Natural killer cell (primary cell): ENCODE measurements at regions not wholly inside any gene's neighbourhood (a gene's known extent, or its start where the extent isn't known, plus 50 kb on each side); places are given as distances from the start of the nearest gene placed in this dataset.

ENCODE experiments used
- ATAC-seq, 3 donors: fragments of 150-1000 bp in 2 of 3; fragments of 200-7000 bp in 1 of 3; cut with Tn5 transposase; 1 replicate in 1 of 3; 2 replicates in 2 of 3; pipeline ENCODE4 v1.10.0; 2021; ENCODE audit warnings: mild to moderate bottlenecking in 2 of 3, moderate library complexity in 2 of 3
- DNase-seq, 2 donors: peaks; one replicate each; pipeline versions ENCODE4 v3.0.0 to v3.0.0-alpha.2; 2013 to 2021; ENCODE audit warnings: mixed read lengths in 1 of 2
- H3K27ac ChIP-seq: one replicate; pipeline ENCODE4 v1.5.1; 2013; ENCODE audit warnings: mild to moderate bottlenecking, low read length
- H3K27me3 ChIP-seq: one replicate; pipeline ENCODE4 v1.6.1; 2013; ENCODE audit warnings: low read length; ENCODE audit not compliant: control insufficient read depth, insufficient read depth
- H3K36me3 ChIP-seq: one replicate; pipeline ENCODE4 v1.6.1; 2013; ENCODE audit warnings: low read length; ENCODE audit not compliant: control insufficient read depth, insufficient read depth
- H3K4me1 ChIP-seq: one replicate; pipeline ENCODE4 v1.6.1; 2013; ENCODE audit warnings: low read length; ENCODE audit not compliant: control insufficient read depth, insufficient read depth
- H3K4me3 ChIP-seq: one replicate; pipeline ENCODE4 v1.5.1; 2013; ENCODE audit warnings: low read length
- H3K9me3 ChIP-seq: one replicate; pipeline ENCODE4 v1.6.1; 2013; ENCODE audit warnings: low read length; ENCODE audit not compliant: control insufficient read depth, insufficient read depth
- H3K27ac Mint-ChIP-seq, 2 donors: one replicate each; pipeline ENCODE4 v1.8.0; 2022; ENCODE audit warnings: mild to moderate bottlenecking in 2 of 2, mixed read lengths in 2 of 2, moderate library complexity in 1 of 2
- H3K27me3 Mint-ChIP-seq, 2 donors: one replicate each; pipeline ENCODE4 v1.8.0; 2022; ENCODE audit warnings: low read depth in 2 of 2, mixed read lengths in 2 of 2
- H3K36me3 Mint-ChIP-seq: one replicate; pipeline ENCODE4 v1.8.0; 2022; ENCODE audit warnings: mixed read lengths
- H3K4me1 Mint-ChIP-seq, 2 donors: one replicate each; pipeline ENCODE4 v1.8.0; 2022; ENCODE audit warnings: mixed read lengths in 2 of 2
- H3K4me3 Mint-ChIP-seq: one replicate; pipeline ENCODE4 v1.8.0; 2022; ENCODE audit warnings: mild to moderate bottlenecking, moderate library complexity, mixed read lengths
- H3K9me3 Mint-ChIP-seq, 2 donors: one replicate each; pipeline ENCODE4 v1.8.0; 2022; ENCODE audit warnings: mixed read lengths in 2 of 2
- CTCF ChIP-seq: fragments of 200-600 bp; IDR thresholded peaks from one replicate; pipeline ENCODE4 v1.8.0; 2022; ENCODE audit warnings: antibody characterized with exemption
- WGBS: methylation state at CpG from one replicate; pipeline ENCODE4 v1.1.7; 2013; ENCODE audit warnings: missing lambda C conversion rate; ENCODE audit not compliant: insufficient coverage; 5-methylcytosine and 5-hydroxymethylcytosine counted together
- intact Hi-C: fragments of 100-400 bp; cut with micrococcal nuclease; formaldehyde crosslinking; loops from one replicate; pipeline ENCODE4 v1.14.2; 2022

- Mint-ChIP-seq H3K4me3 (no peak overlapping the region), H3K27ac (no peak overlapping the region), H3K4me1 (peaks cover 0 to 9% of the 10 kb centered on the region in 2 donors), H3K27me3 (peaks cover 21 to 39% of the 10 kb centered on the region in 2 donors), H3K36me3 (no peaks in the 10 kb centered on the region), H3K9me3 (no peaks in the 10 kb centered on the region)
- Histone ChIP-seq H3K4me1 (no peaks in the 10 kb centered on the region), H3K4me3 (no peak overlapping the region), H3K9me3 (no peaks in the 10 kb centered on the region), H3K27me3 (no peaks in the 10 kb centered on the region), H3K27ac (no peak overlapping the region), H3K36me3 (no peaks in the 10 kb centered on the region)
- intact Hi-C loops, result no loop called here
- 89% methylated on average over 3 of the region's 3 CpGs for WGBS
- no peak for DNase-seq
- no peak for TF ChIP-seq CTCF
- ATAC-seq, result no peak
Observed at GRCh38 chr15:66924889-66925288, 140.5 kb upstream of the SMAD3 start.

- H3K9me3 Mint-ChIP-seq, result no peaks in the 10 kb centered on the region
- no peak for TF ChIP-seq CTCF
- Histone ChIP-seq H3K27ac (no peak overlapping the region), H3K27me3 (no peaks in the 10 kb centered on the region), H3K36me3 (no peaks in the 10 kb centered on the region), H3K4me3 (no peak overlapping the region), H3K9me3 (no peaks in the 10 kb centered on the region), H3K4me1 (no peaks in the 10 kb centered on the region)
- DNase-seq (no peak), ATAC-seq (no peak)
- H3K4me1 Mint-ChIP-seq, result peaks cover 0 to 9% of the 10 kb centered on the region in 2 donors
- H3K36me3 Mint-ChIP-seq, result no peaks in the 10 kb centered on the region
- intact Hi-C loops, result no loop called here
- H3K27ac Mint-ChIP-seq, result no peak overlapping the region
- H3K27me3 Mint-ChIP-seq, result peaks cover 17 to 32% of the 10 kb centered on the region in 2 donors
- H3K4me3 Mint-ChIP-seq, result no peak overlapping the region
- 92% methylated on average over 4 of the region's 4 CpGs for WGBS
Observed at GRCh38 chr15:66925721-66926120, 139.7 kb upstream of the SMAD3 start.

- Histone ChIP-seq H3K27ac (no peak overlapping the region), H3K4me3 (no peak overlapping the region), H3K4me1 (no peaks in the 10 kb centered on the region), H3K36me3 (no peaks in the 10 kb centered on the region), H3K9me3 (no peaks in the 10 kb centered on the region), H3K27me3 (no peaks in the 10 kb centered on the region)
- Mint-ChIP-seq H3K9me3 (no peaks in the 10 kb centered on the region), H3K27me3 (peaks cover 11 to 27% of the 10 kb centered on the region in 2 donors), H3K36me3 (no peaks in the 10 kb centered on the region), H3K27ac (no peak overlapping the region), H3K4me1 (peaks cover 0 to 4% of the 10 kb centered on the region in 2 donors), H3K4me3 (no peak overlapping the region)
- TF ChIP-seq CTCF, result no peak
- WGBS, result 92% methylated on average over 4 of the region's 4 CpGs
- intact Hi-C loops, result no loop called here
- ATAC-seq (no peak), DNase-seq (peak in 1 of 2 donors; percentile 6)
Observed at GRCh38 chr15:66927201-66928077, 138.0 kb upstream of the SMAD3 start.

GRCh38 chr15:66928101-66928500 lies 137.3 kb upstream of the SMAD3 start:
- intact Hi-C loops, result no loop called here
- Histone ChIP-seq H3K4me3 (no peak overlapping the region), H3K9me3 (no peaks in the 10 kb centered on the region), H3K27me3 (no peaks in the 10 kb centered on the region), H3K36me3 (no peaks in the 10 kb centered on the region), H3K4me1 (no peaks in the 10 kb centered on the region), H3K27ac (no peak overlapping the region)
- peaks cover 8 to 27% of the 10 kb centered on the region in 2 donors for H3K27me3 Mint-ChIP-seq
- H3K9me3 Mint-ChIP-seq, result no peaks in the 10 kb centered on the region
- no peak for TF ChIP-seq CTCF
- no peak overlapping the region for H3K4me3 Mint-ChIP-seq
- no peak for ATAC-seq
- H3K36me3 Mint-ChIP-seq, result no peaks in the 10 kb centered on the region
- peaks cover 0 to 4% of the 10 kb centered on the region in 2 donors for H3K4me1 Mint-ChIP-seq
- no peak for DNase-seq
- no peak overlapping the region for H3K27ac Mint-ChIP-seq
